Liver (tissue), 8 donors: ENCODE measurements at regions not wholly inside any gene's neighbourhood (a gene's known extent, or its start where the extent isn't known, plus 50 kb on each side); places are given as distances from the start of the nearest gene placed in this dataset.

Experiments used
- DNase-seq: peaks from one replicate; pipeline ENCODE4 v3.0.0-alpha.2; 2017; ENCODE audit warnings: low spot score
- H3K27ac ChIP-seq, 2 donors: one replicate each; pipeline ENCODE4 v1.7.0; 2013; ENCODE audit warnings: inconsistent platforms in 2 of 2, low read length in 2 of 2, control low read depth in 1 of 2, low read depth in 1 of 2, mild to moderate bottlenecking in 1 of 2
- H3K27me3 ChIP-seq, 4 donors: one replicate each; pipeline versions ENCODE4 v1.6.1 to v1.7.0; 2013; ENCODE audit warnings: low read length in 3 of 4, inconsistent platforms in 1 of 4, mild to moderate bottlenecking in 1 of 4, moderate library complexity in 1 of 4; ENCODE audit not compliant: control insufficient read depth in 4 of 4, insufficient read depth in 4 of 4
- H3K36me3 ChIP-seq, 4 donors: one replicate each; pipeline versions ENCODE4 v1.6.1 to v1.7.0; 2013; ENCODE audit warnings: low read length in 3 of 4, mild to moderate bottlenecking in 3 of 4, low read depth in 1 of 4, moderate library complexity in 1 of 4; ENCODE audit not compliant: control insufficient read depth in 4 of 4, insufficient read depth in 3 of 4
- H3K4me1 ChIP-seq, 4 donors: one replicate each; pipeline versions ENCODE4 v1.6.1 to v1.7.0; 2013; ENCODE audit warnings: low read length in 3 of 4, mild to moderate bottlenecking in 3 of 4, moderate library complexity in 1 of 4; ENCODE audit not compliant: control insufficient read depth in 4 of 4, insufficient read depth in 4 of 4
- H3K4me3 ChIP-seq, 3 donors: one replicate each; pipeline versions ENCODE4 v1.6.1 to v1.7.0; 2013; ENCODE audit warnings: low read length in 3 of 3, control low read depth in 1 of 3, low read depth in 1 of 3, mild to moderate bottlenecking in 1 of 3
- H3K9ac ChIP-seq, 2 donors: one replicate each; pipeline ENCODE4 v1.7.0; 2013; ENCODE audit warnings: low read length in 2 of 2, mild to moderate bottlenecking in 2 of 2, moderate library complexity in 2 of 2, control low read depth in 1 of 2, low read depth in 1 of 2
- H3K9me3 ChIP-seq, 4 donors: one replicate each; pipeline versions ENCODE4 v1.6.1 to v1.7.0; 2013; ENCODE audit warnings: low read length in 3 of 4; ENCODE audit not compliant: control insufficient read depth in 4 of 4
- EGR1 ChIP-seq, 2 donors: IDR thresholded peaks; 2 replicates each; pipeline ENCODE4 v1.6.1; 2016 to 2018; ENCODE audit warnings: antibody characterized with exemption in 2 of 2, low read depth in 2 of 2
- FOXA2 ChIP-seq: IDR thresholded peaks from 2 replicates; pipeline ENCODE4 v1.6.1; 2016; ENCODE audit warnings: antibody characterized with exemption
- GABPA ChIP-seq, 2 donors: IDR thresholded peaks in 1 of 2; conservative IDR thresholded peaks in 1 of 2; 2 replicates each; pipeline ENCODE4 v1.6.1; 2016; ENCODE audit warnings: antibody characterized with exemption in 2 of 2, mild to moderate bottlenecking in 1 of 2, moderate library complexity in 1 of 2
- HNF4A ChIP-seq, 2 donors: conservative IDR thresholded peaks; 2 replicates each; pipeline ENCODE4 v1.6.1; 2016; ENCODE audit warnings: antibody characterized with exemption in 2 of 2, mild to moderate bottlenecking in 2 of 2
- HNF4G ChIP-seq: IDR thresholded peaks from 2 replicates; pipeline ENCODE4 v1.6.1; 2016; ENCODE audit warnings: antibody characterized with exemption
- JUND ChIP-seq, 2 donors: IDR thresholded peaks; 2 replicates each; pipeline ENCODE4 v1.6.1; 2016; ENCODE audit warnings: antibody characterized with exemption in 2 of 2
- NR2F2 ChIP-seq: IDR thresholded peaks from 2 replicates; pipeline ENCODE4 v1.6.1; 2016; ENCODE audit warnings: antibody characterized with exemption
- RAD21 ChIP-seq, 2 donors: IDR thresholded peaks; 2 replicates each; pipeline ENCODE4 v1.6.1; 2016; ENCODE audit warnings: antibody characterized with exemption in 2 of 2, mild to moderate bottlenecking in 2 of 2
- RXRA ChIP-seq, 2 donors: IDR thresholded peaks; 2 replicates each; pipeline ENCODE4 v1.6.1; 2017 to 2018; ENCODE audit warnings: antibody characterized with exemption in 2 of 2, mild to moderate bottlenecking in 1 of 2
- SP1 ChIP-seq: IDR thresholded peaks from 2 replicates; pipeline ENCODE4 v1.6.1; 2018; ENCODE audit warnings: antibody characterized with exemption, mild to moderate bottlenecking
- TAF1 ChIP-seq: conservative IDR thresholded peaks from 2 replicates; pipeline ENCODE4 v1.6.1; 2016; ENCODE audit warnings: antibody characterized with exemption, mild to moderate bottlenecking
- YY1 ChIP-seq: IDR thresholded peaks from 2 replicates; pipeline ENCODE4 v1.6.1; 2016; ENCODE audit warnings: antibody characterized with exemption, mild to moderate bottlenecking
- WGBS: extraction: QIAGEN DNeasy Blood & Tissue Kit; methylation state at CpG from one replicate; pipeline ENCODE4 v1.1.7; 2013; 5-methylcytosine and 5-hydroxymethylcytosine counted together
- TF ChIP-seq, protein P1 (sequence below): IDR thresholded peaks from 2 replicates; pipeline ENCODE4 v1.6.1; 2016; ENCODE audit warnings: antibody characterized with exemption
- TF ChIP-seq, protein P2 (sequence below): IDR thresholded peaks from 2 replicates; pipeline ENCODE4 v1.6.1; 2016; ENCODE audit warnings: antibody characterized with exemption, mild to moderate bottlenecking
- TF ChIP-seq, protein P3 (sequence below): fragments of 150-350 bp; IDR thresholded peaks from 2 replicates; pipeline ENCODE4 v1.5.1; 2017; ENCODE audit warnings: improper control_type of control experiment, low read depth, low read length; ENCODE audit not compliant: missing input control
- TF ChIP-seq, protein P4 (sequence below): IDR thresholded peaks from 2 replicates; pipeline ENCODE4 v1.6.1; 2016; ENCODE audit warnings: antibody characterized with exemption
- donor health status: healthy.
- donor health status: healthy.
- donor health status: healthy.
- donor health status: healthy.
- donor health status: healthy.

DNA sequence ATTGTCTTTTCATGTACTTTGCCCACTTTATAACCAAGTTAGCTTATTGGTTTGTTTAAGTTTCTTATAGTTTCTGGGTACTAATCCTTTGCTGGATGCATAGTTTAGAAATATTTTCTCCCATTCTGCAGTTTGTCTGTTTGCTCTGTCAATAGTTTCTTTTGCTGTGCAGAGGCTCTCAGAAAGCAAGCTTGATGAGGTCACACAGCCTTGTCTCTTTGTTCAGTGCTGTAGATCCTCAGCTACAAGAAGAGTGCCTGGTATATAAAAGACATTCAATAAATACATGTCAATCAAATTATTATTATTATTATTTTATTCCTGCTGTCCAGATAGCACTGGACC is 55.2 kb upstream of the MEDAG start:
- no peak for TF ChIP-seq EGR1 (IDR thresholded peaks at IDR 0.05; ENCODE audit: low read depth in 2 of 2)
- no peak for TF ChIP-seq RXRA (IDR thresholded peaks at IDR 0.05)
- TF ChIP-seq FOXA2: no peak
- TF ChIP-seq HNF4G: no peak
- TF ChIP-seq, protein P1, sequence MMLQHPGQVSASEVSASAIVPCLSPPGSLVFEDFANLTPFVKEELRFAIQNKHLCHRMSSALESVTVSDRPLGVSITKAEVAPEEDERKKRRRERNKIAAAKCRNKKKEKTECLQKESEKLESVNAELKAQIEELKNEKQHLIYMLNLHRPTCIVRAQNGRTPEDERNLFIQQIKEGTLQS: no peak
- Histone ChIP-seq H3K4me1 (no peaks in the 10 kb centered on the region), H3K9ac (no peak overlapping the region), H3K36me3 (no peaks in the 10 kb centered on the region), H3K27ac (no peak overlapping the region), H3K4me3 (no peak overlapping the region), H3K27me3 (no peaks in the 10 kb centered on the region), H3K9me3 (no peaks in the 10 kb centered on the region)
- no peak for DNase-seq

DNA sequence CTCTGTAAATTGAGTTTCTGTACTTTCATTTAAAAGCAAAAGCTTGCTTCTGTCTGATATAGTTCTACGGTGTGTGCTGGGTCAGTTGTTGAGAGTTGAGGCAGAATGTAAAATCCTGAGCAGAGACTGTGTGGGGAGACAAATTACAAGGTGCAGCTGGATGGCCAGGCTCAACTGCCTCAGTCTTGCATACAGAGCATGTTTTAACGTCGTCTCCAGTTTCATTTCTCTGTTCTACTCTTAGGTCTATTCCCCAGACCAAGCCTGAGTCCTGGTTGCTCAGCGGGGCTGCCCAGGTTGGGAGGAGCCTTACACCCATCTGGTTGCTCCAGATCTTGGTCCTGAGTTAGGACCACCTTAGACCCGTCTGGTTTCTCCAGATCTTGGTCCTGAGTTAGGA is 54.4 kb upstream of the MEDAG start:
- Histone ChIP-seq H3K36me3 (no peaks in the 10 kb centered on the region), H3K4me3 (no peak overlapping the region), H3K4me1 (no peaks in the 10 kb centered on the region), H3K27ac (no peak overlapping the region), H3K9ac (no peak overlapping the region), H3K9me3 (no peaks in the 10 kb centered on the region), H3K27me3 (no peaks in the 10 kb centered on the region)
- TF ChIP-seq, protein P1: no peak
- no peak for TF ChIP-seq EGR1 (IDR thresholded peaks at IDR 0.05; ENCODE audit: low read depth in 2 of 2)
- no peak for TF ChIP-seq HNF4A (conservative IDR thresholded peaks at IDR 0.05)
- no peak for TF ChIP-seq JUND (IDR thresholded peaks at IDR 0.05)
- TF ChIP-seq TAF1: no peak
- TF ChIP-seq, protein P2, sequence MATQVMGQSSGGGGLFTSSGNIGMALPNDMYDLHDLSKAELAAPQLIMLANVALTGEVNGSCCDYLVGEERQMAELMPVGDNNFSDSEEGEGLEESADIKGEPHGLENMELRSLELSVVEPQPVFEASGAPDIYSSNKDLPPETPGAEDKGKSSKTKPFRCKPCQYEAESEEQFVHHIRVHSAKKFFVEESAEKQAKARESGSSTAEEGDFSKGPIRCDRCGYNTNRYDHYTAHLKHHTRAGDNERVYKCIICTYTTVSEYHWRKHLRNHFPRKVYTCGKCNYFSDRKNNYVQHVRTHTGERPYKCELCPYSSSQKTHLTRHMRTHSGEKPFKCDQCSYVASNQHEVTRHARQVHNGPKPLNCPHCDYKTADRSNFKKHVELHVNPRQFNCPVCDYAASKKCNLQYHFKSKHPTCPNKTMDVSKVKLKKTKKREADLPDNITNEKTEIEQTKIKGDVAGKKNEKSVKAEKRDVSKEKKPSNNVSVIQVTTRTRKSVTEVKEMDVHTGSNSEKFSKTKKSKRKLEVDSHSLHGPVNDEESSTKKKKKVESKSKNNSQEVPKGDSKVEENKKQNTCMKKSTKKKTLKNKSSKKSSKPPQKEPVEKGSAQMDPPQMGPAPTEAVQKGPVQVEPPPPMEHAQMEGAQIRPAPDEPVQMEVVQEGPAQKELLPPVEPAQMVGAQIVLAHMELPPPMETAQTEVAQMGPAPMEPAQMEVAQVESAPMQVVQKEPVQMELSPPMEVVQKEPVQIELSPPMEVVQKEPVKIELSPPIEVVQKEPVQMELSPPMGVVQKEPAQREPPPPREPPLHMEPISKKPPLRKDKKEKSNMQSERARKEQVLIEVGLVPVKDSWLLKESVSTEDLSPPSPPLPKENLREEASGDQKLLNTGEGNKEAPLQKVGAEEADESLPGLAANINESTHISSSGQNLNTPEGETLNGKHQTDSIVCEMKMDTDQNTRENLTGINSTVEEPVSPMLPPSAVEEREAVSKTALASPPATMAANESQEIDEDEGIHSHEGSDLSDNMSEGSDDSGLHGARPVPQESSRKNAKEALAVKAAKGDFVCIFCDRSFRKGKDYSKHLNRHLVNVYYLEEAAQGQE: no peak
- TF ChIP-seq YY1: no peak
- no peak for TF ChIP-seq RAD21 (IDR thresholded peaks at IDR 0.05)
- no peak for TF ChIP-seq FOXA2
- TF ChIP-seq SP1: no peak
- TF ChIP-seq, protein P3, sequence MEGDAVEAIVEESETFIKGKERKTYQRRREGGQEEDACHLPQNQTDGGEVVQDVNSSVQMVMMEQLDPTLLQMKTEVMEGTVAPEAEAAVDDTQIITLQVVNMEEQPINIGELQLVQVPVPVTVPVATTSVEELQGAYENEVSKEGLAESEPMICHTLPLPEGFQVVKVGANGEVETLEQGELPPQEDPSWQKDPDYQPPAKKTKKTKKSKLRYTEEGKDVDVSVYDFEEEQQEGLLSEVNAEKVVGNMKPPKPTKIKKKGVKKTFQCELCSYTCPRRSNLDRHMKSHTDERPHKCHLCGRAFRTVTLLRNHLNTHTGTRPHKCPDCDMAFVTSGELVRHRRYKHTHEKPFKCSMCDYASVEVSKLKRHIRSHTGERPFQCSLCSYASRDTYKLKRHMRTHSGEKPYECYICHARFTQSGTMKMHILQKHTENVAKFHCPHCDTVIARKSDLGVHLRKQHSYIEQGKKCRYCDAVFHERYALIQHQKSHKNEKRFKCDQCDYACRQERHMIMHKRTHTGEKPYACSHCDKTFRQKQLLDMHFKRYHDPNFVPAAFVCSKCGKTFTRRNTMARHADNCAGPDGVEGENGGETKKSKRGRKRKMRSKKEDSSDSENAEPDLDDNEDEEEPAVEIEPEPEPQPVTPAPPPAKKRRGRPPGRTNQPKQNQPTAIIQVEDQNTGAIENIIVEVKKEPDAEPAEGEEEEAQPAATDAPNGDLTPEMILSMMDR: no peak
- no peak for TF ChIP-seq NR2F2
- no peak for TF ChIP-seq GABPA (IDR thresholded peaks at IDR 0.05 in 1 of 2, conservative IDR thresholded peaks at IDR 0.05 in 1 of 2)
- no peak for TF ChIP-seq HNF4G
- TF ChIP-seq, protein P4, sequence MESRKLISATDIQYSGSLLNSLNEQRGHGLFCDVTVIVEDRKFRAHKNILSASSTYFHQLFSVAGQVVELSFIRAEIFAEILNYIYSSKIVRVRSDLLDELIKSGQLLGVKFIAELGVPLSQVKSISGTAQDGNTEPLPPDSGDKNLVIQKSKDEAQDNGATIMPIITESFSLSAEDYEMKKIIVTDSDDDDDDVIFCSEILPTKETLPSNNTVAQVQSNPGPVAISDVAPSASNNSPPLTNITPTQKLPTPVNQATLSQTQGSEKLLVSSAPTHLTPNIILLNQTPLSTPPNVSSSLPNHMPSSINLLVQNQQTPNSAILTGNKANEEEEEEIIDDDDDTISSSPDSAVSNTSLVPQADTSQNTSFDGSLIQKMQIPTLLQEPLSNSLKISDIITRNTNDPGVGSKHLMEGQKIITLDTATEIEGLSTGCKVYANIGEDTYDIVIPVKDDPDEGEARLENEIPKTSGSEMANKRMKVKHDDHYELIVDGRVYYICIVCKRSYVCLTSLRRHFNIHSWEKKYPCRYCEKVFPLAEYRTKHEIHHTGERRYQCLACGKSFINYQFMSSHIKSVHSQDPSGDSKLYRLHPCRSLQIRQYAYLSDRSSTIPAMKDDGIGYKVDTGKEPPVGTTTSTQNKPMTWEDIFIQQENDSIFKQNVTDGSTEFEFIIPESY: no peak
- 91% methylated on average over 5 of the region's 5 CpGs for WGBS
- DNase-seq: no peak
